ENCODE measurements at regions not wholly inside any gene's neighbourhood (a gene's known extent, or its start where the extent isn't known, plus 50 kb on each side); places are given as distances from the start of the nearest gene placed in this dataset.

DNA sequence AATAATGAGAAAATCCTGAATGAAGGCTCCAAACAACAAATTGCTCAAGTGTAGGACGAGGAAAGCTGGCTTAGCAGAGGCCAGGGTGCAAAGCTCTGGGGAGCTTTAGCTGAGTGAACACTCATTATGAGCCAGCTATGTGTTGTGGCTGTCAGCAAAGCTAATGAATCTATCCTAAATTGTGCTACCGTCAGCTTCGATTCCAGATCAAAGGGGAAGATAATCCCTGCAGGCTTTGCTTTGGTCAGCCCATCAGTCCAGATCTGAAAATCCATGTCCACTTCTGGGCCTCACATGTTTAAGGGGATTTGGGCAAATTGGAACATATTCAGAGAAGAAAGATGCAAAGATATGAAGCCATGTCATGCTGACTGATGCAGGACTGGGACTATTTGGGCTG, 180.9 kb upstream of the ZBED5 start:
- no peak for DNase-seq

DNA sequence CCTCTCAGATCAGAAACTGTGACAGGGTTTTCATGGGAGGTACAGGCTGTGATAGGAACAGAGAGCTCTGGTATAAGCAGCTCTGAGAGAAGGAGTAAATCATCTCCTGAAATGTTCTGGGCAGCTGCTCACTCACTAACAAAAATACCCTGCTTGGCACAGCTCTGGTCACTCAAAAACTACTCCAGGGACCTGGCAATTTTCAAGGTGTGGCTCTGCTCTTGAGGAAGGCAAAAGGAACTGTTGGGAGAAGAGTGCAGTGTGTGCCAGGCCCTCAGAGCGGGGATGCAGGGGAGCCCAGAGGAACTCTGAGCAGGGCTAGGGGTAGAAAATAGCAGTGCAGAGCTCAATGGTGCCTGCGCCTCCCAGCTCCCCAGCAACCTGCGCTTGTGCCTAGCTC, 180.5 kb upstream of the ZBED5 start:
- DNase-seq = no peak

DNA sequence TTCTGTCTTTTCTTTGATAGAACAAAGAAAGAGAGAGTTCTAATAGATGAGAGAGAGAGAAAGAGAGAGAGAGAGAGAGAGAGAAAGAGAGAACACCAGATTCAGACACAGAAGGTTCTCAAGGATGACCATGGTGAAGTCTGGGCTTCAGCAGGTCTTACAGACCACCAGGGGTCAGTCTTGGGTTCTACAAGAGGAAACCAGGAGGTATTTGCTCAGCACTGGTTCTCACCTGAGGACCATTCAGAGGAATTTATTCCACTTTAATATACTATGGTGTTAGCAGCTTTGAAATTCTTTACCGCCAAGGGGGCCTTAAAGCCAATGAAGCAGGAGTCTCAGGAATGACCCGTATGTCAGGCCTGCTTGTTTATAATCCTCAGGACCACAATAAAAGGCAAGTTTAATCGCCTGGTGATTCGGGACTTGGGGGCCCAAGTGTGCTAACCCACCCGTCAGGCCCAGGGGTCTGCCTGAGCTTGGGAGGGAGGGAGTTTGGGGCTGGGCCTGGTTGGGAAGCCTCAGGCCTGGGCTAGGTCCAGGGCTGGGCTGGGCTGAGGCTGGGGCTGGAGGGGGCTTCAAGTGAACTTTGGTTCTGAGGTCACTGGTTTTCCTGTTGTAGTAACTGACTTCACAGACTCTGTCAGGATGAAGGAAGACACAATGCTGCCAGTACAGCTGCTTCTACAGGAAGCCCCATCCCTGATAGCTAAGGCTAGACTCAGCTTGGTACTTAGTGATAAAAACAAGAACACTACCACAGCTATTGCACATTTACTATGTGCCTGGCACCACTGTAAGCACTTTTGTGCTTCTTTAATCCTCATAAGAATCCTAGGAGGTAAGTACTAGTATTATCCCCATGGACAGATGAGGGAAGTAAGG, 179.2 kb upstream of the ZBED5 start:
- DNase-seq = no peak

DNA sequence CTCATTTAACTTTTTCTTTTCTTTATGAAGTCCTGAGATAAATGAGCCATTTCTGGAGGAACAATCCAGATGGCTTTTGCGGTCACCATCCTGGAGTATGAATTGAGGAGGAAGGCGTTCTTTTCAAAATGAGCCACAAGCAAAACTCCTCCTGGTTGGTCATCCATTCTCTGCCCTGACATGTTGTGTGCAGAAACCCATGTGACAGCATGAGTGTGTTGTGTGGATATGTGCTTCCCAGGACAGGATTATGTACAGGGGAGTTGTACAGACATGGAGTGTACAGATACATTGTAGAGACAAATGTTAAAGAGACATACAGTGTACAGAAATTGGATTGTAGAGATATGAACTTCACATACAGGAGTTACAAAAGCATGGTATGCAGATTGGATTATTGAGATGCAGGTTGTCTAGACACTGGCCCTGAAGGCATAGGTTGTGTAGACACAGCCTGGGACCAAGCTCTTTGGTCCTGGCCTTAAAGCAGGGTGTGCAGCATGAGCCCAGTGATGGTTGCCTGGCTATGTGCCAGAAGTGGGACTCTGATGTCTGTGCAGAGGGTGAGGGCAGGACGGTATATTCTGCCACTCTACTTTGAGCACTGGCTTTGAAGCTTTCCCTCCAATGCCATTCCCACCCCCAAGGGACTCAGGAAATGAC, 178.5 kb upstream of the ZBED5 start:
- no peak for DNase-seq

DNA sequence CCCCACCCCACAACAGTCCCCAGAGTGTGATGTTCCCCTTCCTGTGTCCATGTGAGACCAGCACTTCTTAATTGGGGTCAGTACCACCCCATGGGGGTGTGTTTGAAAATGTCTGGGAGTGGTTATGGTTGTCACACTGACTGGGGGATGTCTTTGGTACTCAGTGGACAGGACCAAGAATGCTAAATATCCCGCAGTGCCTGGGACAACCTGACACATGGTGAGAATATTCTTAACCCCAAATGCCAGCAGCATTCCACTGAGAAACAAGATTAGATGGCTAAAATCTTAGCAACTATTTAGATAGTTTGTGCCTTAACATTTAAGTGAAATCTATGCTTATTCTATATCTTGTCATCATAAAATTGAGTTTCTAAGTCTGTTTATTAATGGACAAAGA, 177.5 kb upstream of the ZBED5 start:
- DNase-seq = no peak

DNA sequence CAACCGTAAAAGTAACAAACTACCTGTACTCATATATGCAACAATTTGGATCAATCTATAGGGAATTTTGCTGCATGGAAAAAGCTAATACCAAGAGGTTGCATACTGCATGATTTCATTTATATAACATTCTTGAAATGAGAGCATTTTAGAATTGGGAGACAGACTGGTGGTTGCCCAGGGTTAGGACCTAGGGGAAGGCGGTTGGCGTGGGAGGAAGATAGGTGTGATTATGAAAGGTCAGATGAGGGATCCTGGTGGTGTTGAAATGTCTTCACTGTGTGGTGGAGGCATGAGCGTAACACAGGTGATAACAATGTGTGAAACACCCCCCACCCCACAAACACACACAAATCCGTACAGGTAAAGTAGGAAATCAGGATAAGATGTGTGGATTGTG, 176.6 kb upstream of the ZBED5 start:
- no peak for DNase-seq

DNA sequence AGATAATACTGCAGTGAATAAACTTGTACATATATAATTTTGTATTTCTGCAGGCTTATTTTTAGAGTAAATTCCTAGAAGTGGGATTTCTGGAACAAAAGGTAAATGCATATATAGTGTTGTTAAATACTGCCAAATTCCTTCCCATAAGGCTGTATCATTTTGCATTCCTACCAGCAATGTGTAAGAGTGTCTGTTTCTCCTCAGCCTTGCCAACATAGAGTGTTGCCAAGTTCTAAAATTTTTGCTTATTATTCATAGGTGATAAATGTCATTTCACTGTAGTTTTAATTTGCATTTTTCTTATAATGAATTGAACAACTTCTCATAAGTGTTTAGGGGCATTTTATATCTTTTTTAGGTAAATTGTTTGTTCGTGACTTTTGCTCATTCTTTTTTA, 174.2 kb upstream of the ZBED5 start:
- DNase-seq = no peak

DNA sequence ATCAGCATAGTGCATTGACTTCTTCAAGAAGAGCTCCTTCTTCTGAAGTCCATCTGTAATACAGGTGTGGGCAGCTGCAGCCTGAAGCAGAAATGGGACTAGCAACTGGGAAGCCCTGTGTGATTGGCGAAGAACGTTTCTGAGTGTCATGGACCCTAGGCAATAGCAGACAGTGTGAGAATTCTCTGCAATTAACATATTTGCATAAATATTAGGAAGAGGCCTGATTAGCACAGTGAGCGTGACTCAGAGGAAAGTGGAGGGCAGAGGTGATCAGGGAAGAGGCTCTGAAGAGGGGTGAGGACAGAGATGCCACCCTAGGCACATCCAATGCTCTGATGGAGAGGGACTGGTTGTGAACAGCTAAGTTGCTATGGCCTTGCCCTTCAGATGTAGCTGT, 171.2 kb upstream of the ZBED5 start:
- no peak for DNase-seq

DNA sequence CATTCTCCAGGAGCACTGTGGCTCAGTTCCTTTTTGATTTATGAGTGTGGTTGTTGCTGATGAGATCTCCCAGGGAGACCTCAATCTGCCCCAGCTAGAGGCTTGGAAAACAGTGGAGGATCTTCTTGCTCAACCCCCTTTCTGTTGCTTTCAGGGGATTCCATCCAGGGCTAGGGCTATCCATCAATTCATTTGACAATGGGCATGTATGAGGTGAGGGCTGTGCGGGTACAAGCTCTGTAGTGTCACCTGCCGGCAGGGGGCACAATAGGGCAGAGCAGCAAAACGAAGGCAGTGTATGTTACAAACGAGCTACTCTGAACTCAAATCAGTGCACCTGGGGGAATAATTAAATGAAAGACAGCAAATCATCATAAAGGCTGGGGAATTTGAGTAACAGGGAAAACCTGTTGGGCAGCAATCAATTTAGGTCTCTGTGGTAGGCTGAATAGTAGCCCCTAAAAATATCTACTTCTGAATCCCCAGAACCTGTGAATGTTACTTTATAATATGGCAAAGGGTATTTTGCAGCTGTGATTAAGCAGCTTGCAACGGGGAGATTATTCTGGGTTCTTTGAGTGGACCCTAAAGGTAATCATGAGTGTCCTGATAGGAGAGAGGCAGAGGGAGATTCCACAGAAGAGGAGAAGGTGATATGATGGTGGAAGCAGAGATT, 170.3 kb upstream of the ZBED5 start:
- DNase-seq = peak; percentile 78

DNA sequence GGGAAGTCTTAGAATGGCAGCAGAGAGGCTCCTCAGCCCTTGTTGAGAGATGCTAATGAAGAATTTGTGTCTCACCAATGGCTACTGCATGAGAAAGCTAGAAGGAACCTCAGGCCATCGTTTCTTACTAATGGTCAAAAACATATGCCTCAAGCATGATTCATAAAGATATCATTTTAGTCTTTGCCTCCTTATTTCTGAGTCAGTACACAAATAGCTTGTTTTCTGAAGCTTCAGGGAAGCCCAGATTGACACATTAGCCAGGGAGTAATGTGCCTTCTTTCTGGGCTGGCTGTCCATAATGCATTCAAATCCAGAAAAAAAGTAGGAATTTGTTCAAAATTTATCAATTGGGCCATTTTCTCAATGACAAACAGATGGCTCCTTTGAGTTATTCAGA, 169.4 kb upstream of the ZBED5 start:
- DNase-seq = no peak

DNA sequence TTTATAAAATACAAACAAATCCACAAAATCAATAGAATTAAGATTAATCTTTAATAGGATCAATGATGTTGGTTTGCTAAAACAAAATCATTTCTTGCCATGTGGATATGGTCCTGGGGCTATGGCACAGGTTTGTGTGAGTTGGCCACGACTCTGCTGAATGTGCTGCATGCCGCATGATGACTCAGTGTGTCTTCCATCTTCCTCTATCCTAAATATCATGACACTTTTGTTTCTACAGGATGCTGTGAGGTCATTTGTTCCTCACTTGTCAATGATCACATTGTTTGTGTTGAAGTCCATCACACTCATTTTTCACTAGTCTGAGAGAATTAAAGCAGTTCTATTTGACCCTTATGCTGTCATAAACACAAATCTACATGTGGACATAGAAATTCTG, 167.2 kb upstream of the ZBED5 start:
- no peak for DNase-seq

DNA sequence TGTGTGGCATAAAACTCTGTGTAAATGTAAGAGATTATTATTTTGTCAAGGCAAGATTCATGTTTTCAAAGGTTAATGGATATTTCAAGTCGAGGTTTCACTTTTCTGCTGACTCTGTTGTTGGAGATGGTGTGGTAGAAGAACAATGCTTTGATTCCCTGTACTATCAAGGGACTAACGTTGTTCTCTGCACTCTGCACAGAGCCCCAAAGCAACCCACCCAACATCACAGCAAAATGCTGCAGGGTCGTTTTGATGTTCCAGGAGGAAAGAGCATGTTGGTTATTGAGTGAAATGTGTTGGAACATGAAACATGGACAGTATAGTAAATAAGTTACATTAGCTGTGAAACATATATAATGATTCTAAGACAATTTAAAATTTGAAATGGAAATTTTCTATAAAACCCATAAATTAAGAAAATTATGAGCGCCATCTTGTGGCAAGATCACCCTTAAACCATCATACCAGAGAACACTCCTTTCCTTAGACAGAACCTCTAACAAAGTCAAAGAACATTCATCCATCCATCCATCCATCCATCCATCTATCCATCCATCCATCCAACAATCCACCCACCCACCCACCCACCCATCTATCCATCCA, 164.4 kb upstream of the ZBED5 start:
- no peak for DNase-seq

DNA sequence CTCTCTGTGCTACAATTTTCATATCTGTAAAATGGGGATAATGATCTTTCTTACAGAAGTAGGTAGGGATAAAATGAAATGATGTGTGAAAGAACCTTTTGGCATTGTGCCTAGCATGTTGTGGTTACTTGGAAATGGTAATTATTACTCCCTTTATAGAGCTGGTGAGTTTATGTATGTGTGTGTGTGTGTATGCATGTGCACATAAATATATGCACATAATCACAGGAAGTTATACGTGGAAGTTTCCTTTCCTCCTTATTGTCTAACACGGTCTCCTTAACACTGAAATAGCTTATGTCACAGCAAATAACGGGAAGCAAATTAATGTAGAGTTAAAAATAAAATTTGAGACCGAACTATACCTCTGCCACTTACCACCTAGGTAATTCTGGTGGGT, 163.7 kb upstream of the ZBED5 start:
- no peak for DNase-seq

DNA sequence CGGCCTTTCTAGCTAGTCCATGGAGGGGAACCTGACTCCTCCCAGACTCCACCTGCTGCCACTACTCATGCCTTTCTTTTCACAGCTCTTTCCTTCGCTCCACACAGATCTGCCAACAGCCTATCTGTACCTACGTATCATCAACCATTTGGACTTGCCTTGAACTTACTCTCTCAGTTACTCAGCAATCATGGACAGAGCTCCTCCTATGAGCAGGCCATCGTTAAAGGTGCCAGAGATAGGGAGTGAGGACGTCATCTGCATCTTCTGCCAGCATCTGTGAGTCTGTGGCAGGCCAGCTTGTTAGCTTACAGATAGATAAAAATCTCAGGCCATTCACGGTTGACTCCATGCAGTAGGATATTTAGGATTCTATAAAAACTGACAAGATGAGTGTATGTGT, 162.9 kb upstream of the ZBED5 start:
- no peak for DNase-seq

DNA sequence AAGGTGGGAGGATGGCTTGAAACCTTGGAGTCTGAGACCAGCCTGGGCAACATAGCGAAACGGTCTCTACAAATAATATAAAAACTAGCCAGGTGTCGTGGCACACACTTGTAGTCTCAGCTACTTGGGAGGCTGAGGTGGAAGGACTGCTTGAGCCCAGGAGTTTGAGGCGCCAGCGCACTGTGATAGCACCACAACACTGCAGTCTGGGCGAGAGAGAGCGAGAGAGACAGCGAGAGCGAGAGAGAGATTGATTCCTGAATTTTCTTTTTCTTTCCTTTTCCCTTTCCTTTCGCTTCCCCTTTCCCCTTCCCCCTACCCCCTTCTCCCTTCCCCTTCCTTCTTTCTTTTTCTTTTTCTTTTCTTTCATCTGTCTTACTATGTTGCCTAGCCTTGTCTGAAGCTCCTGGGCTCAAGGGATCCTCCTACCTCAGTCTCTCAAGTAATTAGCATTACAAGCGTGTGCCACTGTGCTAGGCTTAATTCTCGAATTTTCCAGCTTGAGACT, 162.4 kb upstream of the ZBED5 start:
- DNase-seq = no peak

DNA sequence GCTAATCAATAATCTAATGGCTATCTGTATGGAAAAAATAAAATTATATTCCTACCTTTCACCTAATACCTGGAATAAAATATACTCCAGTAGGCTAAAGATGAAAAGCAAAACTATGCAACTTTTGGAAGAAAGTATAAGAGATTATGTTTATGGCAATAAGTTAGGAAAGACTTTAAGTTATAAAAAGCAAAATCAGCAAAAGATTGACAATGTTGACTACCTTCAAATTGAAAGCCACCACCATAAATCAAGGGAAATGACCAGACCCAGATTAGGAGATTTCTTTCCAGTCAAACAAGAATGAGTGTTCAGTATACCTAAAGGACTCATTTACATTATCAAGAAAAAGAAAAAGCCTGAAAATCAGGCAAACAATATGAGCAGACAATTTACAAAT, 159.1 kb upstream of the ZBED5 start:
- DNase-seq = no peak

DNA sequence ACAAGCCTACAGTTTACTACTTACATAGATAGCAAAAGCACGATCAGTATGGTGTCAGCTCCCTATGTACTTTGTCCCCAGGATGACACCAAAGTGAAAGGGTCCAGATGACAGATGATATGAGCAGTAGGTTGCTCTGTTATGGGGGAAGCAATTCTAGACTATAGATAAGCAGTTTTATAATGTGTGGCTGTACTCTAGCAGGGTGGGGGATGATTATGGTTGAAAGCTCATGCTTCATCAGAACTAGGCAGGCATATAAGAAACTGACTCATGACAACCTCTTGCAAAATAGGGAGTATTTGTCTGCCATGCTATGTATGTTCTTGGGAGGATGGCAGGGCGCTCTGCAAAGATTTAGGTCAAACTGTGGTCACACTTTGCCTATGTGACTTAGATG, 158.2 kb upstream of the ZBED5 start:
- DNase-seq = no peak

DNA sequence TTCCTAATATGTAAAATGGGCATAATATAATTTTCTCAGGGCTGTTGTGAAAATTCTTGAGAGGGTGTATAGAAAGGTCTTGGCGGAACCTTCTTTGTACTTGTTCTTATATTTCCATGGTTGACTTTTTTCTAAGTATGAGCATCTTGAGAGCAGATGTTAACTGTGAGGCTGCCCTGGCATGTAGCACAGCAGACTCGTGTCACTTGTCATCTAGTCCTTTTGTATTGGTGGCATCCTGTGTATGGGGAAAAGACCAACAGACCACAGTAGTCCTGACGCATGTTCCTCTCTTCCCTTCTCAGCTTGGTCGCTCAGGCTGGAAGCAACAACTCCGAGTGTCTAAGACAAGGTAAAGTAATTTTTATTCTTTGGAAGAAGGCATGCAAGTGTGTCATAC, 153.8 kb upstream of the ZBED5 start:
- no peak for DNase-seq

DNA sequence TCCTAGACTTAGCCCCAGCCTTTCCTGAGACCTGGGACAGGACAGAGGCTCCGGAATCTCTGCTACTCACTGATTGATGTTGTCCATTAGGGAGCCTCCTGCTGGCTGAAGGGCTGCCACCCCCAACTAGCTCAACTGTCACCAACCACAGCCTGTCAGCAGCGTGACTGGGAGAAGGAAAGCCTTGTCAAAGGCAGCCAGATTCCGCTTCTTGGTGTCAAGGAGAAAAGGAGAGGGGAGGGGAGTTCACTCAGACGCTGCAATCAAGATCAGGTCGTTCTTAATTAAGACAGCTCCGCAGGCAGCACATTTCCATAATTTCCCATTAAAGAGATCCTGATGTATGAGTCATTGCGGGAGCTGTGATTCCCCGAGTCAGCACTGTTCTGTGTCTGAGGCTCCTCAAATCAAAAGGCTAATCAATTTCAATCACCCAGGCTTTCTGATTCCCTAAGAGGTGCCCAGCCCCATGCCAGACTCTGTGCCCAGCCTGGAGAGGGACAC, 152.8 kb upstream of the ZBED5 start:
- DNase-seq = no peak

DNA sequence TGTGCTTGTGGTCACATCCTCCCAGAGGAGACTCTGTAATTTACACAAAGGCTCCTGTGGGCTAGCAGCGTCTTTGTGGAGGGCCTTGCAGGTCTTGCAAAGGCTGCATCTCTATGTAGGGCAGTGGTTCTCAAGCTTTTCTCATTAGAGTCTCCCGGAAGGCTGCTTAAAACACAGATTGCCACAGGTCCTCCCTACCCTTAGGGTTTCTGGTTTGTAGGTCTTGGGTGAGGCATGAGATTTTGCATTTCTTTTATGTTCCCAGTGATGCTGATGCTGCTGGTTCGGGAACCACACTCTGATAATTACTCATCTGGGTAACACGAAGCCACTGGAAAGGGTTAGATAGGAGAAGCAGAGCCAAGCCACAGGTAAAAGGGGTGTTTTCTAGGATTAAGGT, 151.3 kb upstream of the ZBED5 start:
- DNase-seq = no peak

DNA sequence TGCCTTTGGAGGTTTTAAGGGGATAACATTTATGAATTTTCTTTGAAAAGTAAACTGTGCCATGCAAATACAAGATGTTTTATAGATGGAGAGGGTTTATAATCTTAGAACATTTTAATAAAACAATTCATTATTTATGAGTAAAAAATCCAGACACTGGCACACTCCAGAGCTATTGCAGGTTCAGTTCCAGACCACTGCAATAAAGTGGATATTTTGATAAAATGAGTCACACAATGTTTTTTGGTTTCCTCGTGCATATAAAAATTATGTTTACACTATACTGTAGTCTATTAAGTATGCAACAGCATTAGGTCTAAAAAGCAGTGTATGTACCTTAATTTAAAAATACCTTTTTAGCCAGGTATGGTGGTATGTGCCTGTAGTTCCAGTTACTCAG, 146.2 kb upstream of the ZBED5 start:
- DNase-seq = no peak

DNA sequence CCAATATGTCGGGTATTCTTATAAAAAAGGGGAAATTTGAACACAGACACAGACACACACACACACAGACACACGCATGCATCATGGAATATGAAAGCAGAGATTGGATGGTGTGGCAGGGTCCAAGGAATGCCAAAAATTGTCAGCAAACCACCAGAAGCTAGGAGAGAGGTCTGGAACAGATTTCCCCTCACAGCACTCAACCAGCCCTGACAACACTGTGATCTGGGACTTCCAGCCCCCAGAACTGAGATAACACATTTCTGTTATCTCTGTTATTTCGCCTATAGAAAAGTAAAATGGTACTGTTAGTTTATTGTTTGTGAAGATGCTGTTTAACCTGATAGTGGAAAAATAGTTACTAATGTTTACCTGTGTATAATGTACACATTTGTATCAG, 145.4 kb upstream of the ZBED5 start:
- no peak for DNase-seq

DNA sequence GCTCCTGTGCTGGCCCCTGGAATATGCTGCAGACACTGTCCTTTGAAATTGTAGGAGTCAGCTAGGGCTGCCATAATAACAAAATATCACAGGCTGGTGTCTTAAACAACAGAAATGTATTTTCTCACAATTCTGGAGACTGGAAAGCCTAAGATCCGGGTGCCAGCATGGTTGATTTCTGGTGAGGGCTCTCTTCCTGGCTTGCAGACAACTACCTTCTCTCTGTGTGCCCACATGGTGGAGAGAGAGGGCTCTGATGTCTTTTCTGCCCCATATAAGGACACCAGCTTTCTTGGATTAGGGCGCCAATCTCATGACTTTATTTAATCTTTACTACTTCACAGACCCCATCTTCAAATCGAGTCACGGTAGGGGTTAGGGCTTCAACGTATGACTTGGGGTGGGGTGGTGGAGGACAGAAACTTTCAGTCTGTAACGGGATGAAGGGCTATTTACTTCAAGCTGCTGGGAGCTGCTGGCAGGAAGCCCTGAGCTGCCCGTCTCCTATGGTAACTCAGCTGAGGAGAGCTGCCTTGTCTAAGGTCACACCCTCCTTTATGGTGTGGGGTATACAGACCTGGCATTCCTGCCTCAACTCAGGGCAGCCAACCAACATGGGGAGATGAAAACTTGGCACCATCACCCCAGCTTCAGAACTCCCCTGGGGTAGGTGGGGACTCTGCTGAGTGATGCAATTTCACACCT, 142.9 kb upstream of the ZBED5 start:
- no peak for DNase-seq

Measured in activated naive CD4-positive, alpha-beta T cell treated with anti-CD3 and anti-CD28 coated beads, Interleukin-2, amount 50 U/mL, for 16 hours (primary cell).